Skin epidermis (tissue), 12 donors: ENCODE measurements at regions not wholly inside any gene's neighbourhood (a gene's known extent, or its start where the extent isn't known, plus 50 kb on each side); places are given as distances from the start of the nearest gene placed in this dataset.
"Not testable (repeated sequence)": the region's sequence is repeated elsewhere in the genome, so short reads cannot be mapped to it uniquely, and the experiment has no call there.

Source experiments
- H3K27ac ChIP-seq, 21 experiments: fragments of 200-600 bp; sonication (generic) in 11 of 21; one replicate each; pipeline ENCODE4 v1.5.0; 2020; ENCODE audit warnings: mild to moderate bottlenecking in 3 of 21, inconsistent platforms in 2 of 21, moderate library complexity in 2 of 21
- H3K4me3 ChIP-seq, 7 experiments: fragments of 200-600 bp; sonication (generic) in 2 of 7; one replicate each; pipeline ENCODE4 v1.5.0; 2020; ENCODE audit warnings: inconsistent platforms in 2 of 7, mild to moderate bottlenecking in 2 of 7, moderate library complexity in 1 of 7

GRCh38 chr12:89874146-89874545 is 165.5 kb upstream of the ATP2B1 start:
- no peak overlapping the region for H3K27ac ChIP-seq

GRCh38 chr12:89873745-89874144 is 165.1 kb upstream of the ATP2B1 start:
- Histone ChIP-seq H3K4me3 (no peak overlapping the region), H3K27ac (no peak overlapping the region)

More at GRCh38 chr12:89874146-89874545, 165.5 kb upstream of the ATP2B1 start:
- no peak overlapping the region for H3K4me3 ChIP-seq

- Histone ChIP-seq H3K4me3 (no peak overlapping the region), H3K27ac (no peak overlapping the region)
Measured at GRCh38 chr12:89872922-89873630, 164.4 kb upstream of the ATP2B1 start.

- H3K27ac ChIP-seq, result no peak overlapping the region
- H3K4me3 ChIP-seq, result no peak overlapping the region
Measured at GRCh38 chr12:89870413-89871184, 162.0 kb upstream of the ATP2B1 start.

- not testable (repeated sequence) for H3K27ac ChIP-seq, H3K4me3 ChIP-seq
Measured at GRCh38 chr12:89867611-89868010, 159.0 kb upstream of the ATP2B1 start.

GRCh38 chr12:89864411-89864810 is 155.8 kb upstream of the ATP2B1 start:
- H3K27ac ChIP-seq, result peak overlapping the region in 18 of 21 experiments; percentile 9 to 96 (median 68)
- H3K4me3 ChIP-seq, result no peak overlapping the region

- H3K27ac ChIP-seq, result peak overlapping the region in 18 of 21 experiments; percentile 9 to 96 (median 70)
Measured at GRCh38 chr12:89863968-89864367, 155.3 kb upstream of the ATP2B1 start.

GRCh38 chr12:89863493-89863938 is 154.9 kb upstream of the ATP2B1 start:
- Histone ChIP-seq H3K4me3 (no peak overlapping the region), H3K27ac (peak overlapping the region in 19 of 21 experiments; percentile 7 to 96 (median 70))

More at GRCh38 chr12:89863968-89864367, 155.3 kb upstream of the ATP2B1 start:
- H3K4me3 ChIP-seq, result no peak overlapping the region

GRCh38 chr12:89862511-89863445 is 154.1 kb upstream of the ATP2B1 start:
- H3K27ac ChIP-seq, result peak overlapping the region in 20 of 21 experiments; percentile 32 to 96 (median 70)

GRCh38 chr12:89861086-89861485 is 152.4 kb upstream of the ATP2B1 start:
- Histone ChIP-seq H3K4me3 (no peak overlapping the region), H3K27ac (no peak overlapping the region)

More at GRCh38 chr12:89862511-89863445, 154.1 kb upstream of the ATP2B1 start:
- H3K4me3 ChIP-seq, result no peak overlapping the region

- Histone ChIP-seq H3K4me3 (no peak overlapping the region), H3K27ac (no peak overlapping the region)
Measured at GRCh38 chr12:89859508-89860220, 151.0 kb upstream of the ATP2B1 start.

GRCh38 chr12:89858718-89859117 is 150.1 kb upstream of the ATP2B1 start:
- H3K4me3 ChIP-seq, result no peak overlapping the region
- no peak overlapping the region for H3K27ac ChIP-seq

- Histone ChIP-seq H3K4me3 (no peak overlapping the region), H3K27ac (no peak overlapping the region)
Measured at GRCh38 chr12:89857652-89858274, 149.1 kb upstream of the ATP2B1 start.

- Histone ChIP-seq H3K27ac (peak overlapping the region in 1 of 21 experiments; percentile 18), H3K4me3 (no peak overlapping the region)
Measured at GRCh38 chr12:89856431-89856830, 147.8 kb upstream of the ATP2B1 start.

- Histone ChIP-seq H3K27ac (no peak overlapping the region), H3K4me3 (no peak overlapping the region)
Measured at GRCh38 chr12:89848732-89849131, 140.1 kb upstream of the ATP2B1 start.

GRCh38 chr12:89846473-89847055 is 137.9 kb upstream of the ATP2B1 start:
- Histone ChIP-seq H3K27ac (peak overlapping the region in 1 of 21 experiments; percentile 1), H3K4me3 (no peak overlapping the region)

- H3K27ac ChIP-seq, result no peak overlapping the region
- H3K4me3 ChIP-seq, result no peak overlapping the region
Measured at GRCh38 chr12:89845767-89846166, 137.1 kb upstream of the ATP2B1 start.

- Histone ChIP-seq H3K4me3 (no peak overlapping the region), H3K27ac (no peak overlapping the region)
Measured at GRCh38 chr12:89845366-89845765, 136.7 kb upstream of the ATP2B1 start.
